Panc1 (cell line): ENCODE measurements at regions not wholly inside any gene's neighbourhood (a gene's known extent, or its start where the extent isn't known, plus 50 kb on each side); places are given as distances from the start of the nearest gene placed in this dataset.

Experiments used
- ATAC-seq: fragments of 200-7000 bp; cut with Tn5 transposase; 2 replicates; pipeline ENCODE4 v1.9.1; 2020; ENCODE audit warnings: mild to moderate bottlenecking, moderate library complexity
- BruUV-seq: library from RNA; stranded (reverse); fragments of 400-500 nt; replicated peaks from 2 replicates; lab custom pipeline; 2021; lab: Mats Ljungman, UMichigan
- CTCF ChIA-PET: fragments of 300-600 bp; sonication (Branson Sonifier 250); formaldehyde crosslinking; loops from one replicate; lab custom pipeline; 2022; ENCODE audit warnings: antibody characterized with exemption; lab: Charles Lee
- POLR2A ChIA-PET: fragments of 300-600 bp; sonication (Branson Sonifier 250); formaldehyde crosslinking; loops from one replicate; lab custom pipeline; 2022; ENCODE audit warnings: antibody characterized with exemption; lab: Charles Lee
- DNase-seq: peaks from one replicate; pipeline ENCODE4 v3.0.0-alpha.2; 2010; ENCODE audit warnings: low read depth, low spot score
- H3K27ac ChIP-seq: 2 replicates; pipeline ENCODE4 v1.5.1; 2011; ENCODE audit warnings: mild to moderate bottlenecking, low read length, inconsistent platforms
- H3K27me3 ChIP-seq: fragments of 200-500 bp; sonication (Bioruptor generic); 2 replicates; pipeline ENCODE4 v1.6.0; 2014; ENCODE audit warnings: low read length, inconsistent platforms; ENCODE audit not compliant: control insufficient read depth, insufficient read depth
- H3K36me3 ChIP-seq: fragments of 200-500 bp; sonication (Bioruptor generic); 2 replicates; pipeline ENCODE4 v1.5.1; 2014; ENCODE audit warnings: inconsistent platforms, mild to moderate bottlenecking, low read length, moderate library complexity; ENCODE audit not compliant: control insufficient read depth, insufficient read depth
- H3K4me1 ChIP-seq: 2 replicates; pipeline ENCODE4 v1.5.1; 2011; ENCODE audit warnings: inconsistent platforms, mild to moderate bottlenecking, low read length, moderate library complexity; ENCODE audit not compliant: control insufficient read depth, insufficient read depth
- H3K4me3 ChIP-seq, 2 experiments: 2 replicates each; pipeline ENCODE4 v1.5.1; 2011 to 2012; ENCODE audit warnings: low read depth in 2 of 2, low read length in 2 of 2, mild to moderate bottlenecking in 2 of 2, inconsistent platforms in 1 of 2, moderate library complexity in 1 of 2
- H3K9me3 ChIP-seq: fragments of 200-500 bp; sonication (Bioruptor generic); 2 replicates; pipeline ENCODE4 v1.5.1; 2014; ENCODE audit warnings: low read depth, mild to moderate bottlenecking, inconsistent platforms, low read length, moderate library complexity; ENCODE audit not compliant: control insufficient read depth, insufficient read depth
- POLR2AphosphoS5 ChIP-seq: IDR thresholded peaks from 2 replicates; pipeline ENCODE4 v1.6.1; 2012; ENCODE audit warnings: mild to moderate bottlenecking, low read depth, low read length, moderate library complexity
- SIN3A ChIP-seq: IDR thresholded peaks from 2 replicates; pipeline ENCODE4 v1.6.1; 2012; ENCODE audit warnings: low read depth, mild to moderate bottlenecking, low read length, moderate library complexity, borderline replicate concordance; ENCODE audit not compliant: insufficient read depth
- TCF7L2 ChIP-seq: IDR thresholded peaks from 2 replicates; pipeline ENCODE4 v1.6.1; 2011; ENCODE audit warnings: mild to moderate bottlenecking, low read depth, low read length, inconsistent platforms
- in situ Hi-C: cut with HindIII; loops from 2 replicates; pipeline ENCODE4 v1.10.0; 2016; ENCODE audit warnings: low sequenced_read_pairs, low pct_unique_long_range_greater_than_20kb
- intact Hi-C: fragments of 100-400 bp; cut with micrococcal nuclease; formaldehyde crosslinking; loops from one replicate; pipeline ENCODE4 v1.10.0; 2022; ENCODE audit not compliant: unreplicated experiment
- TF ChIP-seq, protein P1 (sequence below), 2 experiments: IDR thresholded peaks; 2 replicates each; pipeline ENCODE4 v1.6.1; 2011 to 2012; ENCODE audit warnings: low read depth in 2 of 2, control low read depth in 1 of 2, low read length in 1 of 2, mild to moderate bottlenecking in 1 of 2, moderate library complexity in 1 of 2; ENCODE audit not compliant: insufficient read depth in 1 of 2
- TF ChIP-seq, protein P2 (sequence below): fragments of 450-650 bp; IDR thresholded peaks from 2 replicates; pipeline ENCODE4 v1.5.1; 2017; ENCODE audit warnings: mild to moderate bottlenecking

DNA sequence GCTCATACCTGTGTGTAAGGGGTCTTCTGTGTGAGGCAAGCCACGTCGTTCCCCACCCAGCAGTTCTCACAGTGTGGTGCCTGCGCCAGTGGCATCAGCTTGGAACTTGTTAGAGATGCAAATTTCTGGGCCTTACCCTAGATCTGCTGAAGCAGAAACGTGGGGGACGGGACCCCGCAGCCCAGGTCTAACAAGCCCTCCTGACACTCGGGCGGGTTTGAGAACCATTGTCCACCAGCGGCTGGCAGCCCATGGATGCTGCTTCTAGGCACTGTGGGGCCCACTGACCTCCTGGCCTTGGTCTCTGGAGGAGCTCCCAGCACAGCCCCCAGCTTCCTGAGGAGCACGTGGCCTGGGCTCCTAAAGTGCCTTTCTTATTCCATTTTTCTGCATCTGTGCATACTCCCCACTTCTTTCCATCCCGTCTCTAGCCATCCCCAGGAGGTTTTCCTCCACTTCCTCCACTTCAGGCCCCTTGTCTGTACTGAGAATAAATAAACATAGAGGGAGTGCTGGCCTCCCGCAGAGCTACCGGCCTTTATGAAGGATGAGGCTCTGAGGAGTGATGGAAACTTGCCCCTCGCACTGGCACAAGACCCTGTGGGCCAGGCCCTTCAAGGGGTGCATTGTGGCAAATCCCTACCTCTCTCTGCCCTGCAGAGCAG, 94.3 kb downstream of the GALR1 start:
- DNase-seq = no peak
- no TSS peak for BruUV-seq
- TF ChIP-seq TCF7L2 = no peak
- Histone ChIP-seq H3K4me1 (no peaks in the 10 kb centered on the region), H3K27ac (no peak overlapping the region), H3K4me3 (no peak overlapping the region), H3K36me3 (no peaks in the 10 kb centered on the region), H3K9me3 (no peaks in the 10 kb centered on the region), H3K27me3 (no peaks in the 10 kb centered on the region)
- ATAC-seq = no peak
- CTCF ChIA-PET = no interaction called here
- POLR2A ChIA-PET = no interaction called here
- intact Hi-C loops (no loop called here), in situ Hi-C loops (no loop called here)

DNA sequence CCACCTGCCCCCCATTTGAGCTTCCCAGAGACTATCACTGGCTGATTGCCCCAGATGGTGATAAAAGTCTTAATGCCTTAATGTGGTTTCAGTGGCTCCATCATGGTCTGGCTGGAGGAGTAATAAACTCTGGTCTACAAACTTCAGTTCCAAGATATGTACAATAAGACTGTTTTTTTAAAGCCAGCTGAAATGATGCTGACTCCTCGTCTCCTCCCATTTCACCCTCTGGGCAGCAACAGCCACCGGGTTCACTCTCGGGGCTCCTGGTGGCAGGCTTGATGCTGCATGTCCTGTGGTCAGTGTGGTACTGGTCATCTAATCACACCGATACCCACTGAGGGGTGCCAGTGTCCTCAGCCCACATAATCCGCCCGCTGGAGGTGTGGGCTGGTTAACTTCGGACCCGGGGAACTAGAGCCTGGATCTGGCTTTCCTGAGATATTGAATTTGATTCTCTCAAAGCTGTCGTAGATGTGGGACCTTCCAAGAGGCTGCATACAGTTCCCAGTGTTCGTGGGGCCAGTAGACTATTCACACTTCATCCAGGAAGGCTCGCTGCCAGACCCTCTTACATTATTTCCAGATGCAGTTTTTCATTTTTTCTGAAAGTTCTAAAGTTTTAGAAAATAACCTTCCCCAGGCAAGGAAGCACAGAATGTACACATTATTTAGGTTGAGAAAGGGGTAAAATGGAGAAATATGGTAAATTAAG, 95.3 kb downstream of the GALR1 start:
- POLR2A ChIA-PET = no interaction called here
- no peaks in the 10 kb centered on the region for H3K27me3 ChIP-seq
- BruUV-seq = no TSS peak
- intact Hi-C loops = no loop called here
- ATAC-seq = 0 out of 2 replicates have a peak, but pooled peaks have one; percentile 29
- DNase-seq = no peak
- H3K4me3 ChIP-seq = no peak overlapping the region
- no peaks in the 10 kb centered on the region for H3K9me3 ChIP-seq
- H3K27ac ChIP-seq = no peak overlapping the region
- H3K4me1 ChIP-seq = no peaks in the 10 kb centered on the region
- no peak for TF ChIP-seq POLR2AphosphoS5
- TF ChIP-seq, protein P1, sequence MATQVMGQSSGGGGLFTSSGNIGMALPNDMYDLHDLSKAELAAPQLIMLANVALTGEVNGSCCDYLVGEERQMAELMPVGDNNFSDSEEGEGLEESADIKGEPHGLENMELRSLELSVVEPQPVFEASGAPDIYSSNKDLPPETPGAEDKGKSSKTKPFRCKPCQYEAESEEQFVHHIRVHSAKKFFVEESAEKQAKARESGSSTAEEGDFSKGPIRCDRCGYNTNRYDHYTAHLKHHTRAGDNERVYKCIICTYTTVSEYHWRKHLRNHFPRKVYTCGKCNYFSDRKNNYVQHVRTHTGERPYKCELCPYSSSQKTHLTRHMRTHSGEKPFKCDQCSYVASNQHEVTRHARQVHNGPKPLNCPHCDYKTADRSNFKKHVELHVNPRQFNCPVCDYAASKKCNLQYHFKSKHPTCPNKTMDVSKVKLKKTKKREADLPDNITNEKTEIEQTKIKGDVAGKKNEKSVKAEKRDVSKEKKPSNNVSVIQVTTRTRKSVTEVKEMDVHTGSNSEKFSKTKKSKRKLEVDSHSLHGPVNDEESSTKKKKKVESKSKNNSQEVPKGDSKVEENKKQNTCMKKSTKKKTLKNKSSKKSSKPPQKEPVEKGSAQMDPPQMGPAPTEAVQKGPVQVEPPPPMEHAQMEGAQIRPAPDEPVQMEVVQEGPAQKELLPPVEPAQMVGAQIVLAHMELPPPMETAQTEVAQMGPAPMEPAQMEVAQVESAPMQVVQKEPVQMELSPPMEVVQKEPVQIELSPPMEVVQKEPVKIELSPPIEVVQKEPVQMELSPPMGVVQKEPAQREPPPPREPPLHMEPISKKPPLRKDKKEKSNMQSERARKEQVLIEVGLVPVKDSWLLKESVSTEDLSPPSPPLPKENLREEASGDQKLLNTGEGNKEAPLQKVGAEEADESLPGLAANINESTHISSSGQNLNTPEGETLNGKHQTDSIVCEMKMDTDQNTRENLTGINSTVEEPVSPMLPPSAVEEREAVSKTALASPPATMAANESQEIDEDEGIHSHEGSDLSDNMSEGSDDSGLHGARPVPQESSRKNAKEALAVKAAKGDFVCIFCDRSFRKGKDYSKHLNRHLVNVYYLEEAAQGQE (IDR thresholded peaks at IDR 0.05; ENCODE audit: insufficient read depth in 1 of 2, low read depth in 2 of 2, low read length in 1 of 2) = no peak
- TF ChIP-seq SIN3A = no peak
- TF ChIP-seq, protein P2, sequence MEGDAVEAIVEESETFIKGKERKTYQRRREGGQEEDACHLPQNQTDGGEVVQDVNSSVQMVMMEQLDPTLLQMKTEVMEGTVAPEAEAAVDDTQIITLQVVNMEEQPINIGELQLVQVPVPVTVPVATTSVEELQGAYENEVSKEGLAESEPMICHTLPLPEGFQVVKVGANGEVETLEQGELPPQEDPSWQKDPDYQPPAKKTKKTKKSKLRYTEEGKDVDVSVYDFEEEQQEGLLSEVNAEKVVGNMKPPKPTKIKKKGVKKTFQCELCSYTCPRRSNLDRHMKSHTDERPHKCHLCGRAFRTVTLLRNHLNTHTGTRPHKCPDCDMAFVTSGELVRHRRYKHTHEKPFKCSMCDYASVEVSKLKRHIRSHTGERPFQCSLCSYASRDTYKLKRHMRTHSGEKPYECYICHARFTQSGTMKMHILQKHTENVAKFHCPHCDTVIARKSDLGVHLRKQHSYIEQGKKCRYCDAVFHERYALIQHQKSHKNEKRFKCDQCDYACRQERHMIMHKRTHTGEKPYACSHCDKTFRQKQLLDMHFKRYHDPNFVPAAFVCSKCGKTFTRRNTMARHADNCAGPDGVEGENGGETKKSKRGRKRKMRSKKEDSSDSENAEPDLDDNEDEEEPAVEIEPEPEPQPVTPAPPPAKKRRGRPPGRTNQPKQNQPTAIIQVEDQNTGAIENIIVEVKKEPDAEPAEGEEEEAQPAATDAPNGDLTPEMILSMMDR = no peak
- no peak for TF ChIP-seq TCF7L2
- in situ Hi-C loops = no loop called here
- CTCF ChIA-PET = no interaction called here
- H3K36me3 ChIP-seq = no peaks in the 10 kb centered on the region
